Endodermal cell (in vitro differentiated cells): ENCODE measurements at regions not wholly inside any gene's neighbourhood (a gene's known extent, or its start where the extent isn't known, plus 50 kb on each side); places are given as distances from the start of the nearest gene placed in this dataset.

ENCODE experiments used
- DNase-seq: peaks from one replicate; pipeline ENCODE4 v3.0.0-alpha.2; 2017
- H3K27ac ChIP-seq: 2 replicates; pipeline ENCODE4 v1.5.1; 2013; ENCODE audit warnings: mild to moderate bottlenecking, low read depth, low read length, moderate library complexity
- H3K27me3 ChIP-seq: 2 replicates; pipeline ENCODE4 v1.6.1; 2013; ENCODE audit warnings: mild to moderate bottlenecking, low read length, moderate library complexity; ENCODE audit not compliant: insufficient read depth, control insufficient read depth, poor library complexity, severe bottlenecking
- H3K36me3 ChIP-seq: 2 replicates; pipeline ENCODE4 v1.7.0; 2013; ENCODE audit warnings: mild to moderate bottlenecking, low read length, moderate library complexity; ENCODE audit not compliant: control insufficient read depth, insufficient read depth
- H3K4me1 ChIP-seq: one replicate; pipeline ENCODE4 v1.7.0; 2013; ENCODE audit warnings: low read length; ENCODE audit not compliant: control insufficient read depth, insufficient read depth
- H3K4me3 ChIP-seq: 2 replicates; pipeline ENCODE4 v1.5.1; 2013; ENCODE audit warnings: mild to moderate bottlenecking, low read length, moderate library complexity
- H3K9ac ChIP-seq: 2 replicates; pipeline ENCODE4 v1.6.1; 2013; ENCODE audit warnings: mild to moderate bottlenecking, low read length, moderate library complexity; ENCODE audit not compliant: poor library complexity, severe bottlenecking; ENCODE audit errors: extremely low read depth
- H3K9me3 ChIP-seq: 2 replicates; pipeline ENCODE4 v1.6.1; 2013; ENCODE audit warnings: mild to moderate bottlenecking, low read length, moderate library complexity; ENCODE audit not compliant: control insufficient read depth
- H3K27ac Mint-ChIP-seq: 2 replicates; pipeline ENCODE4 v1.8.0; 2020; ENCODE audit warnings: mixed read lengths
- H3K27me3 Mint-ChIP-seq: 2 replicates; pipeline ENCODE4 v1.8.0; 2021; ENCODE audit warnings: mild to moderate bottlenecking, mixed read lengths; ENCODE audit not compliant: insufficient read depth
- H3K36me3 Mint-ChIP-seq: 2 replicates; pipeline ENCODE4 v1.8.0; 2020; ENCODE audit warnings: low read depth, mixed read lengths
- H3K4me1 Mint-ChIP-seq: 2 replicates; pipeline ENCODE4 v1.8.0; 2020; ENCODE audit warnings: mixed read lengths
- H3K4me3 Mint-ChIP-seq: 2 replicates; pipeline ENCODE4 v1.8.0; 2020; ENCODE audit warnings: mild to moderate bottlenecking, moderate library complexity, mixed read lengths
- H3K9me3 Mint-ChIP-seq: 2 replicates; pipeline ENCODE4 v1.8.0; 2020; ENCODE audit warnings: mild to moderate bottlenecking, mixed read lengths
- WGBS, 2 experiments: methylation state at CpG; one replicate each; pipeline versions ENCODE4 v1.1.5 to v1.1.7; 2013; ENCODE audit warnings: missing lambda C conversion rate in 2 of 2, mixed read lengths in 1 of 2; ENCODE audit not compliant: insufficient coverage in 1 of 2, insufficient read length in 1 of 2; 5-methylcytosine and 5-hydroxymethylcytosine counted together
- TF ChIP-seq, protein P1 (sequence below): fragments of 200-600 bp; sonication (generic); conservative IDR thresholded peaks from 2 replicates; pipeline ENCODE4 v1.5.0; 2021; ENCODE audit warnings: antibody characterized with exemption, mild to moderate bottlenecking

DNA sequence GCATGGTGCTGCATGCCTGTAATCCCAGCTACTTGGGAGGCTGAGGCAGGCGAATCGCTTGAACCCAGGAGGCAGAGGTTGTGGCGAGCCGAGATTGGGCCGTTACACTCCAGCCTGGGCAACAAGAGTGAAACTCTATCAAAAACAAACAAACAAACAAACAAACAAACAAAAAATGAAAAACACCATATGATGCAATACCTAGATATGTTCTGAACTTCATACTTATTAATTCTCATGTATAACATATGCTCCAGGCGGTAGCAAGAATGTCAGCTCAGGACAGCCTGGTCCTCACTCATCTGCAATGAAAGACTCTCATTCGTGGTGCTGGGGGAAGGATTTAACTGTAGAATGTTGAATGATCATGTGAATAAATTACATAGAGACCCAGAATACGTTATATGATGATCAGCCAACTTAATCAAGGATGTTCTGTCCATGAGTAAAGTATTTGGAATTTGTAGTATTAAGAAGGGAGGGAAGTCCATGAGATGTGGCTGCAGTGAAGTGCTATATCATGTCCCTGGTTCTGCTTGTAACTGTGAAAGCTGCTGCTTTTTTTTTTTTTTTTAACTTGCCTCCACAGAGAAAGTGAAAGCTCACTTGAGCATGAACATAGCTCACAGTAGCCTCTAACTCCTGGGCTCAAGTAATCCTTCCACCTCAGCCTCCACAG is 206.8 kb downstream of the UQCRFS1 start:
- H3K4me3 ChIP-seq = no peak overlapping the region
- Mint-ChIP-seq H3K36me3 (no peaks in the 10 kb centered on the region), H3K27ac (no peak overlapping the region), H3K4me3 (no peak overlapping the region), H3K9me3 (no peaks in the 10 kb centered on the region), H3K4me1 (no peaks in the 10 kb centered on the region), H3K27me3 (peaks cover 6% of the 10 kb centered on the region)
- no peaks in the 10 kb centered on the region for H3K9me3 ChIP-seq
- no peaks in the 10 kb centered on the region for H3K27me3 ChIP-seq
- no peak overlapping the region for H3K9ac ChIP-seq
- no peak overlapping the region for H3K27ac ChIP-seq
- no peak for DNase-seq
- TF ChIP-seq, protein P1, sequence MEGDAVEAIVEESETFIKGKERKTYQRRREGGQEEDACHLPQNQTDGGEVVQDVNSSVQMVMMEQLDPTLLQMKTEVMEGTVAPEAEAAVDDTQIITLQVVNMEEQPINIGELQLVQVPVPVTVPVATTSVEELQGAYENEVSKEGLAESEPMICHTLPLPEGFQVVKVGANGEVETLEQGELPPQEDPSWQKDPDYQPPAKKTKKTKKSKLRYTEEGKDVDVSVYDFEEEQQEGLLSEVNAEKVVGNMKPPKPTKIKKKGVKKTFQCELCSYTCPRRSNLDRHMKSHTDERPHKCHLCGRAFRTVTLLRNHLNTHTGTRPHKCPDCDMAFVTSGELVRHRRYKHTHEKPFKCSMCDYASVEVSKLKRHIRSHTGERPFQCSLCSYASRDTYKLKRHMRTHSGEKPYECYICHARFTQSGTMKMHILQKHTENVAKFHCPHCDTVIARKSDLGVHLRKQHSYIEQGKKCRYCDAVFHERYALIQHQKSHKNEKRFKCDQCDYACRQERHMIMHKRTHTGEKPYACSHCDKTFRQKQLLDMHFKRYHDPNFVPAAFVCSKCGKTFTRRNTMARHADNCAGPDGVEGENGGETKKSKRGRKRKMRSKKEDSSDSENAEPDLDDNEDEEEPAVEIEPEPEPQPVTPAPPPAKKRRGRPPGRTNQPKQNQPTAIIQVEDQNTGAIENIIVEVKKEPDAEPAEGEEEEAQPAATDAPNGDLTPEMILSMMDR = no peak
- WGBS, 2 experiments = 95 to 97% methylated on average over 4 to 8 of the region's 8 CpGs
- H3K36me3 ChIP-seq = no peaks in the 10 kb centered on the region
- no peaks in the 10 kb centered on the region for H3K4me1 ChIP-seq

DNA sequence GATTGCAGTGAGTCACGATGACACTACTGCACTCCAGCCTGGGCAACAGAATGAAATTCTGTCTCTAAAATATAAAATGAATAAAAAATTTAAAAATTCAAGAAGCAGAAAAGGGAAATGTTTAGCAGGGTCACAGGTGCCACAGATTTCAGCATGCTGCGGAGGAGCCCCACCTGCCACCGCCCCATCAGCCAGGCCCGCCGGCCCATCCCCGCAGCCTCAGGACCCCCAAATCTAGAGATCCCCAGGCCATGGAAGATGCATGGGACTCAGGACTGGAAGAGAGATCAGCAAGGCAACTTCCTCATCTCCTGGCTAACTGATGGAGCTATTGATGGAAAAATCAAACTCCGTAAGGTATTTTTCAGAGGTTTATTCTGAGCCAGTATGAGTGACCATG is 208.2 kb downstream of the UQCRFS1 start:
- Mint-ChIP-seq H3K36me3 (no peaks in the 10 kb centered on the region), H3K27me3 (peaks cover 6% of the 10 kb centered on the region), H3K9me3 (no peaks in the 10 kb centered on the region), H3K4me3 (no peak overlapping the region), H3K27ac (no peak overlapping the region), H3K4me1 (no peaks in the 10 kb centered on the region)
- Histone ChIP-seq H3K9ac (no peak overlapping the region), H3K9me3 (no peaks in the 10 kb centered on the region), H3K4me3 (no peak overlapping the region), H3K27ac (no peak overlapping the region), H3K4me1 (no peaks in the 10 kb centered on the region), H3K27me3 (no peaks in the 10 kb centered on the region), H3K36me3 (no peaks in the 10 kb centered on the region)
- DNase-seq = no peak
- TF ChIP-seq, protein P1 = no peak
- 94 to 100% methylated on average over 3 to 7 of the region's 7 CpGs for WGBS, 2 experiments

DNA sequence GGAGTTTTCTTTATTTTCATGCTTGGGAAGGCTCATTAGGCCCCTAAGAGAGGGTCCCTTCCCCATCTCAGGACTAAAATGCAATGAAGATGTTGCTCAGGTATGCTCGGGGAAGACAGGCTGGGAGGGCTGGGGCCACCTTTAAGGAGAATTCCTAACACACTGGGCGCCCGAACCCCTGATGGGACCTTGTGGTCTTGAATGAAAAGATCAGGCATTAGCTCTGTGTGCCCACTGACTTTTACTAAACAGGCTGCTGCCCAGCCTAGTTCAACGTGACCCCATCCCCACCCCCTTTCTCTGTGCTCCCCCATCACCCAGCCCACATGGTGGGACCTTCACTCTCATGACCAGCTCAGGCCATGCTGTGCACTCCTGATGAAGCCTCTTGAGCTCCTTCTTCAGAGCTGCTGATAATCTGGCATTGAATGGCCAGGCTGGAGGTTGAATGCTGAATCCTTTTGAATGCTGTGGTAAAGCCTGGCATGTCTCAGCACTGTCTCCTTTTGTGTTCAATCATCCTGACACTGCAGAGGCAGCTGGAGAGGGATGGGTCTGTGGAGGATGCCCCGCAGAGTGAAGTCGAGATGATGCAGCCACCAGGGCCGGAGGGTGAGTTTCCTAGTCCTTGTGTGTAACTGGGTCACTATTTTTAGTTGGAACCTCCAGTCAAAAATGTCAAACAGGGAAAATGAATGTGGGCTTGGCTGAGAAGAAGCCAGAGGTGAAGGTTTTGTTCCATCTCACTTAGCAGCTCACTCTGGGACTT is 209.1 kb downstream of the UQCRFS1 start:
- DNase-seq = no peak
- H3K9ac ChIP-seq = no peak overlapping the region
- H3K4me3 Mint-ChIP-seq = no peak overlapping the region
- peak overlapping the region; percentile 16 for H3K27ac ChIP-seq
- H3K27me3 Mint-ChIP-seq = peaks cover 7% of the 10 kb centered on the region
- H3K9me3 Mint-ChIP-seq = peaks cover 6% of the 10 kb centered on the region
- no peaks in the 10 kb centered on the region for H3K36me3 ChIP-seq
- H3K4me1 Mint-ChIP-seq = no peaks in the 10 kb centered on the region
- no peaks in the 10 kb centered on the region for H3K4me1 ChIP-seq
- WGBS, 2 experiments = 82% methylated on average over 4 to 7 of the region's 7 CpGs
- H3K9me3 ChIP-seq = no peaks in the 10 kb centered on the region
- TF ChIP-seq, protein P1 = no peak
- H3K36me3 Mint-ChIP-seq = no peaks in the 10 kb centered on the region
- no peaks in the 10 kb centered on the region for H3K27me3 ChIP-seq
- no peak overlapping the region for H3K27ac Mint-ChIP-seq
- no peak overlapping the region for H3K4me3 ChIP-seq
